Gastroesophageal sphincter (tissue), 3 donors: ENCODE measurements at regions not wholly inside any gene's neighbourhood (a gene's known extent, or its start where the extent isn't known, plus 50 kb on each side); places are given as distances from the start of the nearest gene placed in this dataset.
"Not testable (repeated sequence)": the region's sequence is repeated elsewhere in the genome, so short reads cannot be mapped to it uniquely, and the experiment has no call there.

ENCODE experiments used
- POLR2AphosphoS5 ChIP-seq: sonication (generic); formaldehyde crosslinking; IDR thresholded peaks from one replicate; pipeline ENCODE4 v1.6.1; 2017; ENCODE audit warnings: antibody characterized with exemption
- TF ChIP-seq, protein P1 (sequence below), 4 experiments: fragments of 200-600 bp in 2 of 4; fragments of 450-650 bp in 2 of 4; sonication (generic) in 1 of 4; IDR thresholded peaks; one replicate each; pipeline ENCODE4 v1.5.1; 2017 to 2019; ENCODE audit warnings: antibody characterized with exemption in 4 of 4, mild to moderate bottlenecking in 2 of 4, moderate library complexity in 2 of 4

GRCh38 chr9:84077816-84078215 lies 97.2 kb downstream of the RMI1 start:
- TF ChIP-seq POLR2AphosphoS5: not testable (repeated sequence)
- TF ChIP-seq, protein P1, sequence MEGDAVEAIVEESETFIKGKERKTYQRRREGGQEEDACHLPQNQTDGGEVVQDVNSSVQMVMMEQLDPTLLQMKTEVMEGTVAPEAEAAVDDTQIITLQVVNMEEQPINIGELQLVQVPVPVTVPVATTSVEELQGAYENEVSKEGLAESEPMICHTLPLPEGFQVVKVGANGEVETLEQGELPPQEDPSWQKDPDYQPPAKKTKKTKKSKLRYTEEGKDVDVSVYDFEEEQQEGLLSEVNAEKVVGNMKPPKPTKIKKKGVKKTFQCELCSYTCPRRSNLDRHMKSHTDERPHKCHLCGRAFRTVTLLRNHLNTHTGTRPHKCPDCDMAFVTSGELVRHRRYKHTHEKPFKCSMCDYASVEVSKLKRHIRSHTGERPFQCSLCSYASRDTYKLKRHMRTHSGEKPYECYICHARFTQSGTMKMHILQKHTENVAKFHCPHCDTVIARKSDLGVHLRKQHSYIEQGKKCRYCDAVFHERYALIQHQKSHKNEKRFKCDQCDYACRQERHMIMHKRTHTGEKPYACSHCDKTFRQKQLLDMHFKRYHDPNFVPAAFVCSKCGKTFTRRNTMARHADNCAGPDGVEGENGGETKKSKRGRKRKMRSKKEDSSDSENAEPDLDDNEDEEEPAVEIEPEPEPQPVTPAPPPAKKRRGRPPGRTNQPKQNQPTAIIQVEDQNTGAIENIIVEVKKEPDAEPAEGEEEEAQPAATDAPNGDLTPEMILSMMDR (IDR thresholded peaks at IDR 0.05): not testable (repeated sequence)
